ENCODE measurements at regions not wholly inside any gene's neighbourhood (a gene's known extent, or its start where the extent isn't known, plus 50 kb on each side); places are given as distances from the start of the nearest gene placed in this dataset.

DNA sequence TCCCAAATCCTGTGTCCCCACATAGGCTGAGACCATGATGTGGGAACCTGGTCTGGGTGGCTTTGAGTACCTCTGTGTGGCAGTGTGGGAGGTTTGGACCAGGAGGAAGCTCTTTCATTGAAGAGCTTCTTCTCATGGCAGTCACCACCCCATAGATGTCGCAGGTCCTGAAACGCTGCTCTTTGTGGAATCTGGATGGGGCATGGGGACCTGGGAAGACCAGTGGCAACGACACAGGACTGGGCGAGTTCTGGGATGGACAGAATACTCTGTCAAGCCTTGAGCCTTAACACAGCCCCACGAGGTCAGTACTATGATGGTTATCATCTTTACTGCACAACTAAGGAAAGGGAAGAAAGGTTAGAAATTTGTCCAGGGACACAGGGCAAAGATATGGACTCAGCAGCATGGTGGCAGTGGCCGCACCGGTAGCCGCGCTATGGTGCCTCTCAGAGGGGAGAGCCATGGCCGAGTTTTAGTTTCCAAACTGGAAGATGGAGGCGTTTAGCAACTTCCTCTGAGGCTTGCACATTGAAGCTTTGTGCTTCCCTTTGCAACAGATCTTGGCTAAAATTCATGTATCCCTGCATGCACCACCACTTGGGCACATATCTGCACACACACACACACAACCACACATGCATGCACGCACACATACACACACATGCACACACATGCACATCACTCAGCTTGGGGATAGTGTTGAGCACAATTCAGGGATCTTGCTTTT, 117.7 kb upstream of the C1orf174 start:
- Histone ChIP-seq H3K27me3 (ENCODE audit: control insufficient read depth, insufficient read depth, low read length) (no peaks in the 10 kb centered on the region), H3K36me3 (ENCODE audit: control insufficient read depth, insufficient read depth, low read length) (no peaks in the 10 kb centered on the region), H3K27ac (ENCODE audit: low read length) (no peak overlapping the region), H3K4me3 (ENCODE audit: low read length) (no peak overlapping the region), H3K9me3 (ENCODE audit: control insufficient read depth, low read depth, low read length) (no peaks in the 10 kb centered on the region), H3K4me1 (ENCODE audit: control insufficient read depth, insufficient read depth, low read length) (no peaks in the 10 kb centered on the region)
- WGBS (ENCODE audit: insufficient coverage, low lambda C conversion rate): 90% methylated on average over 2 of the region's 12 CpGs
- no peak for DNase-seq

DNA sequence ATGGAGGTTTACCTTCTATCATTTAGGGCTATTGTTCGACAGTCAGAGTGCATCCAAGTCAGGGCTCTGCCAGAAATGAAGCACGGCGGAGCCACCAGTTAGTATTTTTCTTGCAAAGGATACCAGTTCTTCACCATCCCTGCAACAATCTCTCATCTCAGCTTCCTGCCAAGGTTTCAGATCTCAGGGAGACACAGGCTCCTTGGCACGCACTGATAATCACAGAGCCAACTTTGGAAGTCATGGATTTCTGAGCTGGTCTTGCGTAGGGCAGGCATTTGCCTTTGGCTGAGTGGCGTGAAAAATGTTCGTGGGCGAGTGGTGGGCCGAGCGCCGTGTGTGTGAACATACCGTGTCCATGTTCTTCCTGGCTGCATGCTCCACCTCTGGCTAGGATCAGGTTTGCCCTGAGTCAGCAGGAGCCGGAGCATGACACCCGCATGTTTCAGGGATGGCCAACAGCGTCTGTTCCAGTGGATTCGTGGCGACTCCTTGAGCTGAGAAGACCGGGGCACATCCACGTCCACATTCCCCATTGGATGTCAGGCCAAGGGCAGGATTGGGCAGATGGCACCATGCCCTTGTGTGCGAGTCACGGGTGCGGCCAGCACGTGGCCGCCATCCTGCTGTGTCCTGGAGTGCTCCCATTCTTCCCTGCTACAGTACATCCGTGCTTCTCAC, 118.5 kb upstream of the C1orf174 start:
- H3K27me3 ChIP-seq (ENCODE audit: control insufficient read depth, insufficient read depth, low read length): no peaks in the 10 kb centered on the region

DNA sequence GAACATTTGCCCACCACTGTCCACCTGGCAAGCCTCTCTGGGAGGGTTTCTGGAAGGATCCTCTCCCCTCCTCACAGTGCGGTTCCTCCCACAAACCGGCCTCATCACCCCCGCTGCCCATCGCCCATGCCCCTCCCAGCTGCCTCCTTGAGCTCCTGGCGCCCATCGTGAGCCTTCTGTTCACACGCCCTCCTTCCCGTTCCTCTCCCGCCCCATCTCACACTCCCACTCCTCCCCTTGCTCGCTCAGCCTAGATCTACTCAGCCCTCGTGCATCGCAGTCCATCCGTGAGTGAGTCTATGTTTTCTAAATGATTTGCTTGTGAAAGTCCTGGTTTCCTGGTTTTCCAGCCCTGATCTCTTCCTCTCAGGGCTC, 119.1 kb upstream of the C1orf174 start:
- WGBS (ENCODE audit: insufficient coverage, low lambda C conversion rate): no CpG with 5 or more reads among the region's 13 CpGs
- Histone ChIP-seq H3K4me1 (ENCODE audit: control insufficient read depth, insufficient read depth, low read length) (no peaks in the 10 kb centered on the region), H3K4me3 (ENCODE audit: low read length) (no peak overlapping the region), H3K36me3 (ENCODE audit: control insufficient read depth, insufficient read depth, low read length) (no peaks in the 10 kb centered on the region), H3K27ac (ENCODE audit: low read length) (no peak overlapping the region), H3K27me3 (ENCODE audit: control insufficient read depth, insufficient read depth, low read length) (no peaks in the 10 kb centered on the region), H3K9me3 (ENCODE audit: control insufficient read depth, low read depth, low read length) (no peaks in the 10 kb centered on the region)
- no peak for DNase-seq

More for the DNA sequence above, 118.5 kb upstream of the C1orf174 start:
- Histone ChIP-seq H3K27ac (ENCODE audit: low read length) (no peak overlapping the region), H3K9me3 (ENCODE audit: control insufficient read depth, low read depth, low read length) (no peaks in the 10 kb centered on the region), H3K4me3 (ENCODE audit: low read length) (no peak overlapping the region), H3K4me1 (ENCODE audit: control insufficient read depth, insufficient read depth, low read length) (no peaks in the 10 kb centered on the region), H3K36me3 (ENCODE audit: control insufficient read depth, insufficient read depth, low read length) (no peaks in the 10 kb centered on the region)
- no CpG with 5 or more reads among the region's 25 CpGs for WGBS (ENCODE audit: insufficient coverage, low lambda C conversion rate)
- DNase-seq: no peak

DNA sequence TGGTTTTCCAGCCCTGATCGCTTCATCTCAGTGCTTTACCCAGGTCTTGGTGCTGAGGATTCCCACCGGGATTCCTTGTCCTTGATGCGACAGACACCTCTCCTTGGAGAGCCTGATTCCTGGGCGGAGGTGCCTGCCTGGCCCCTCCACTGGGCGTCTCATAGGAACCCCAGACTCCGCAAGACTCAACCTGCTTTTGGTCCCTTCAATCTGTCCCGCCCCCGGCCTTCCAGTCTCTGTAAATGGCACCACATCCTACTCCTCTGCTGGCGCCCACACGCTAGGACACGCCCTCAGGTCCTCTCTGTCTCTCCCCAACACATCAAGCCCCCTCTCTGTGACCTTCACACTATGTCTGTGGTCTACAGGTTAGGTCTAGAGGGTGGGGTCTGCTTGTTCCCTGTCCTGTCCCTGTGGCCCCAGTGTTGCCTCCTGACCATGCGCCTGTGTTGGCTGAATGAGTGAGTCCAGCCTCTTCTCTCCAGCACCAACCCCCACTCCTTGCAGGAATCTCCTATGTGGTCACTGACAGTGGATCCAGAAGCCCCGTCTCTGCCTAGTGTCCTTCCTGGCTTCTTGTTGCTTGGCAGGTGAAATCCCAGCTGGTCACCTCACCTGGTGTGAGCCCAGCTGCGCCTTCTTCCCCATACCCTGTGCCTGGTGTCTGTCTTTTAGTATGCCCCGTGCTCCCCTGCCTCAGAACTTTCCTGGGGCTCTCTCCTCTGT, 119.7 kb upstream of the C1orf174 start:
- H3K9me3 ChIP-seq (ENCODE audit: control insufficient read depth, low read depth, low read length): no peaks in the 10 kb centered on the region
- WGBS (ENCODE audit: insufficient coverage, low lambda C conversion rate): no CpG with 5 or more reads among the region's 15 CpGs
- H3K27ac ChIP-seq (ENCODE audit: low read length): no peak overlapping the region
- no peaks in the 10 kb centered on the region for H3K36me3 ChIP-seq (ENCODE audit: control insufficient read depth, insufficient read depth, low read length)
- no peaks in the 10 kb centered on the region for H3K27me3 ChIP-seq (ENCODE audit: control insufficient read depth, insufficient read depth, low read length)
- H3K4me3 ChIP-seq (ENCODE audit: low read length): no peak overlapping the region
- no peak for DNase-seq
- no peaks in the 10 kb centered on the region for H3K4me1 ChIP-seq (ENCODE audit: control insufficient read depth, insufficient read depth, low read length)

DNA sequence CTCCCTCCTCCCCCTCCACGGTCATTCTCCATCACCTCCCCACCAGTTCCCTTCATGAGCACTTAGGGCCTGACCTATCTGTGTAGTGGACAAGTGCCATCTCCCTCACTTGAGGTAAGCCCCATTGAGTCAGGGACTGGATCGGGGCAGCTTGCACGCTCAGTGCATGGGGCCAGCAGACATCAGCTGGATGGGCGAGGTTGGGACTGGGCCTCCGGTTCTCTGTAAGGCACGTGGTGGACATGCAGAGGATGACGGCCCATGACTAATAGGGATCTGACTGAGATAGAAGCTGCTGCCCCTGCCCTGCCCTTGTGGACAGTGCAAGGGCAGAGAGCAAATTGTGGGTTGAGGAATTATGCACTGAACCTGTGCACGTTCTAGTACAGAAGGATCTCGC, 120.4 kb upstream of the C1orf174 start:
- H3K4me1 ChIP-seq (ENCODE audit: control insufficient read depth, insufficient read depth, low read length): no peaks in the 10 kb centered on the region
- no CpG with 5 or more reads among the region's 9 CpGs for WGBS (ENCODE audit: insufficient coverage, low lambda C conversion rate)
- no peaks in the 10 kb centered on the region for H3K27me3 ChIP-seq (ENCODE audit: control insufficient read depth, insufficient read depth, low read length)
- H3K36me3 ChIP-seq (ENCODE audit: control insufficient read depth, insufficient read depth, low read length): no peaks in the 10 kb centered on the region
- DNase-seq: no peak
- no peaks in the 10 kb centered on the region for H3K9me3 ChIP-seq (ENCODE audit: control insufficient read depth, low read depth, low read length)
- no peak overlapping the region for H3K27ac ChIP-seq (ENCODE audit: low read length)
- H3K4me3 ChIP-seq (ENCODE audit: low read length): no peak overlapping the region

DNA sequence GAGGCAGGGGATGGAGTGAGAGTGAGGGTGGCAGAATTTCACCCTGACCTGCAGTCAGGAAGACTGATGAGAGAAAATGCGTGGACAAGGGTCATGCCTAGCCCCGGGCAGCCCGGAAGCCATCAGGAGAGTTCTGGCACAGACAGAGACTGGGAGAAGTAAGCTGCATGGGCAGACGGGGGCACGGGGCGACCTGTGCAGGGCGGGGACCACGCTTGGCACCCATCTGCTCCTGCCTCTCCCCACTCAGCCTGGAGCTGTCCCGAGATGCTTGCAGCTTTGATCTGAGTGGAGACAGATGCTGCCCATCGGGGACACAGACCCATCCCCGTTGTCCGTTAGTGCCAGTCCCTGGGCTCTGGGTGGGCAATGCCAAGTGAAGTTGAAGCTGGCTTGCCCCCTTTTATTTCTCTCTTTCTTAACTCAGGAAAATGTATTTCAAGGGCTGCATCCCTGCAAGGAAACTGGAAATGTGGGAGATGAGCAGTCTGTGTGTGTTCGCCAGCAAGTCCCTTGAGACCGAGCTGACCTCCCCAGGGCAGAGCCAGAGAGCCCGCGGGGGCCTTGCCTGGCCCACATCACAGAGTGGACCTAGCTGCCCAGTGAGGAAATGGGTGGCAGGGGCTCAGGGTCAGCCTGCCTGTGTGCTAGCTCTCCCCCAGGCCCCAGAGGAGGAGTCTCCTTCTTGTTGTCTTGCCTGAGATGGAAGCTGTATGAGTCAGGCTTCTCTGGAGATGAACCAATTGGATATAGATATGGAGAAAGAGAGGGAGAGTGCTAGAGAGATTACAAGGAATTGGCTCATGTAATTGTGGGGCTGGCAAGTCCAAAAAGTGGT, 121.3 kb upstream of the C1orf174 start:
- no peaks in the 10 kb centered on the region for H3K4me1 ChIP-seq (ENCODE audit: control insufficient read depth, insufficient read depth, low read length)
- H3K36me3 ChIP-seq (ENCODE audit: control insufficient read depth, insufficient read depth, low read length): no peaks in the 10 kb centered on the region
- DNase-seq: no peak
- H3K9me3 ChIP-seq (ENCODE audit: control insufficient read depth, low read depth, low read length): no peaks in the 10 kb centered on the region
- H3K27ac ChIP-seq (ENCODE audit: low read length): no peak overlapping the region
- H3K27me3 ChIP-seq (ENCODE audit: control insufficient read depth, insufficient read depth, low read length): no peaks in the 10 kb centered on the region
- no CpG with 5 or more reads among the region's 16 CpGs for WGBS (ENCODE audit: insufficient coverage, low lambda C conversion rate)
- H3K4me3 ChIP-seq (ENCODE audit: low read length): no peak overlapping the region

DNA sequence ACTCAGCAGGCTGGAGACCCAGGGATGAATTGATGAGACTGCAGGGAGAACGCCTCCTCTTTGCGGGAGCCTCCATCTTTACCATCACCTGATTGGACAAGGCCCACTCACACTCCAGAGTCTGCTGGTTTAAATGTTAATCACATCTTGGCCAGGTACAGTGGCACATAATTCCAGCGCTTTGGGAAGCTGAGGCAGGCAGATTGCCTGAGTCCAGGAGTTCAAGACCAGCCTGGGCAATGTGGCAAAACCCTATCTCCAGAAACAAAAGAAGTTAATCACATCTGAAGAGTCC, 121.8 kb upstream of the C1orf174 start:
- no peaks in the 10 kb centered on the region for H3K27me3 ChIP-seq (ENCODE audit: control insufficient read depth, insufficient read depth, low read length)
- H3K36me3 ChIP-seq (ENCODE audit: control insufficient read depth, insufficient read depth, low read length): no peaks in the 10 kb centered on the region
- no peaks in the 10 kb centered on the region for H3K4me1 ChIP-seq (ENCODE audit: control insufficient read depth, insufficient read depth, low read length)
- H3K27ac ChIP-seq (ENCODE audit: low read length): no peak overlapping the region
- no peaks in the 10 kb centered on the region for H3K9me3 ChIP-seq (ENCODE audit: control insufficient read depth, low read depth, low read length)
- H3K4me3 ChIP-seq (ENCODE audit: low read length): no peak overlapping the region
- no peak for DNase-seq
- WGBS (ENCODE audit: insufficient coverage, low lambda C conversion rate): no CpG with 5 or more reads among the region's 3 CpGs

DNA sequence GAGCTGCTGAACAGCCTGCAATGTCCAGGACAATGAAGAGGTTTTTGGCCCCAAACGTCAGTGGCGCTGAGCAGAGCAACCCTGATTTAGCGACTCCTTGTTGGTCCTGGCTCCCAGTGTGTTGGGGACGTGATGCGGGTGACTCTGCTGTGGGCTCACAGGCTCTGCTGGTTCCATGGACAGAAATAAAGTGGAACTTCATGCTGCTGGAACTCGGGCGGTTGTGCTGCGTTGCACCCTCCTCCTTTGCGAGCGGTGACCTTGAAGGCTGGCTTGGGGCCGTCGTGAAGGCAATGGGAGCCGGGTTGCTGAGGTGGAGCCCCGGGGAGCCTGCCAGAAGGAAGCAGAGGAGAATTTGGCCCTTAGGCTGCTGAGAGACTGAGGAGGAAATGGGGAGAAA, 122.6 kb upstream of the C1orf174 start:
- H3K36me3 ChIP-seq (ENCODE audit: control insufficient read depth, insufficient read depth, low read length): no peaks in the 10 kb centered on the region
- H3K4me1 ChIP-seq (ENCODE audit: control insufficient read depth, insufficient read depth, low read length): no peaks in the 10 kb centered on the region
- H3K9me3 ChIP-seq (ENCODE audit: control insufficient read depth, low read depth, low read length): no peaks in the 10 kb centered on the region
- no peak overlapping the region for H3K4me3 ChIP-seq (ENCODE audit: low read length)
- DNase-seq: no peak
- no peaks in the 10 kb centered on the region for H3K27me3 ChIP-seq (ENCODE audit: control insufficient read depth, insufficient read depth, low read length)
- WGBS (ENCODE audit: insufficient coverage, low lambda C conversion rate): no CpG with 5 or more reads among the region's 14 CpGs
- H3K27ac ChIP-seq (ENCODE audit: low read length): no peak overlapping the region

DNA sequence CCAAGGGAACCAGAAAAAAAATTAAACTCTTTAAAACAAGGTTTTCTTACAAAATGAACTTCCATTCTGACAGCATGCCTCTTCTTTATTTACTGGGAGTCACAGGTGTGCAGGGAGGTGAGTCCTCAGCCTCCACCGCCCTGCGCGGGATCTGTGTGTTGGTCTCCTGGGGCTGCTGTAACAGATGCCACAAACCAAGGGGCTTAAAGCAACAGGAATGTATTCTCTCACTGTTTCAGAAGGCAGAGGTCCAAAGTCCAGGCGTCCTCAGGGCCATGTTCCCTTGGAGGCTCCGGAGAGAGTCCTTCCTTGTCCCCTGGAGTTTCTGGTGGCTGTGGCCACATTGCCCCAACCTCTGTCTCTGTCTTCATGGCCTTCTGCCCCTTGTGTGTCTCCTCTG, 123.6 kb upstream of the C1orf174 start:
- H3K27me3 ChIP-seq (ENCODE audit: control insufficient read depth, insufficient read depth, low read length): no peaks in the 10 kb centered on the region
- no peaks in the 10 kb centered on the region for H3K36me3 ChIP-seq (ENCODE audit: control insufficient read depth, insufficient read depth, low read length)
- no CpG with 5 or more reads among the region's 5 CpGs for WGBS (ENCODE audit: insufficient coverage, low lambda C conversion rate)
- no peaks in the 10 kb centered on the region for H3K4me1 ChIP-seq (ENCODE audit: control insufficient read depth, insufficient read depth, low read length)
- H3K9me3 ChIP-seq (ENCODE audit: control insufficient read depth, low read depth, low read length): no peaks in the 10 kb centered on the region
- H3K27ac ChIP-seq (ENCODE audit: low read length): no peak overlapping the region
- no peak overlapping the region for H3K4me3 ChIP-seq (ENCODE audit: low read length)
- no peak for DNase-seq

DNA sequence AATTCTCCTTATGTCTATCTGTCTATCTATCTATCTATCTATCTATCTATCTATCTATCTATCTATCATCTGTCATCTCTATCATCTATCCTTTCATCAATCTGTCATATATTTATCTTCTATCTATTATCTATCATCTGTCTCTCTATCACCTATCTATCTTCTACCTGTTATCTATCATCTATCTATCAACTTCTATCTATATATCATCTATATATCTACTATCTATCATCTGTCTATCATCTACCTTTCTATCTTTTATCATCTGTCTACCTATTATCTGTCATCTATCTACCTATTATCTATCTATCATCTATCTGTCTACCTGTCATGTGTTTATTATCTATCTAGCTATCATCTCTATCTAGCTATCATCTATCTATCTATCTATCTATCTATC, 124.7 kb upstream of the C1orf174 start:
- H3K27me3 ChIP-seq (ENCODE audit: control insufficient read depth, insufficient read depth, low read length): no peaks in the 10 kb centered on the region
- no peak overlapping the region for H3K4me3 ChIP-seq (ENCODE audit: low read length)
- no peaks in the 10 kb centered on the region for H3K9me3 ChIP-seq (ENCODE audit: control insufficient read depth, low read depth, low read length)
- H3K36me3 ChIP-seq (ENCODE audit: control insufficient read depth, insufficient read depth, low read length): no peaks in the 10 kb centered on the region
- no peak overlapping the region for H3K27ac ChIP-seq (ENCODE audit: low read length)
- DNase-seq: no peak
- no peaks in the 10 kb centered on the region for H3K4me1 ChIP-seq (ENCODE audit: control insufficient read depth, insufficient read depth, low read length)
